Hematopoietic multipotent progenitor cell treated with erythropoietin and hydrocortisone succinate and interleukin-3 and kit ligand, for 8 days (in vitro differentiated cells): ENCODE measurements at regions not wholly inside any gene's neighbourhood (a gene's known extent, or its start where the extent isn't known, plus 50 kb on each side); places are given as distances from the start of the nearest gene placed in this dataset.
A peak's percentile ranks its signal among the peaks of the same experiment; 100 is the strongest.
"Not testable (repeated sequence)": the region's sequence is repeated elsewhere in the genome, so short reads cannot be mapped to it uniquely, and the experiment has no call there.

Source experiments
- DNase-seq: peaks from one replicate; pipeline ENCODE4 v3.0.0-alpha.2; 2015

DNA sequence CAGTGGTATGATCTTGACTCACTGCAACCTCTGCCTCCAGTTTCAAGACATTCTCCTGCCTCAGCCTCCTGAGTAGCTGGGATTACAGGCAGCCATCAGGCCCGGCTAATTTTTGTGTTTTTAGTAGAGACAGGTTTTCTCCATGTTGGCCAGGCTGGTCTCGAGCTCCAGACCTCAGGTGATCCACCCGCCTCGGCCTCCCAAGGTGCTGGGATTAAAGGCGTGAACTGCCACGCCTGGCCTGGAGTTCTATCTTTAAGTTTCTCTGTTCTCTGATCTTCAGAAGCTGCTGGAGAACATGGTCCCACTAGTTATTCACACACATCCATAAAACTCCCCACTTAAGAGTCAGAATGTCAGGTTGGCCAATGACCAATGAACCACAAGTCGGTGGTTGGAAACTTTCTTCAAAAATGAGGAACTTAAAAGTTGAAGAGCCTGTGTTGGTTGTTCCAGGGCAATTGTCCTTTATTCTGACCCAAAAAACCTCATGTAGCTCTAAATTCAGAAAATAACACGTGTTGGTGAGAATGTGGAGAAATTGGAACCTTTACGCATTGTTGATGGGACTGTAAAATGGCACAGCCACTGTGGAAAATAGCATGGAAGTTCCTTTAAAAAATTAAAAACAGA lies 55.9 kb upstream of the PIK3CB start:
- DNase-seq: peak; percentile 79

DNA sequence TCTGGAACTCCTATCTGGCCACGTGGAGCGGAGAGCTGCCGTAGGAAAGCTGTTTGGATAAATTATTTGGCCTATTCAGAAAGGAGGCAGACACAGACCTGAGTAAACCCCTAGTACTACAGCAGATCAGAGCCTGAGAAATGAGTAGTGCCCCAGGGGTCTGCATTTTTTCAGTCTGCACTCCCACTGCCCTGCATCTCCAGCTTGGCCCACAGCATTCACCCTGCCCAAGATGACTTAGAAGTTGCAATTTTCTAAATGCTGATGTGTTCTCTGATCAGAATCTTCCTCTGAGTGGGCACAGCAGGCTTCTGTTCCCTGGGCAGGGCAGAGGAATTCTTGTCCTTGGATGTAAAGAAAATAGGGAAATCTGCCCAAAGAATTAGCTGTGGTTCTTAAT lies 55.1 kb upstream of the PIK3CB start:
- DNase-seq: no peak

DNA sequence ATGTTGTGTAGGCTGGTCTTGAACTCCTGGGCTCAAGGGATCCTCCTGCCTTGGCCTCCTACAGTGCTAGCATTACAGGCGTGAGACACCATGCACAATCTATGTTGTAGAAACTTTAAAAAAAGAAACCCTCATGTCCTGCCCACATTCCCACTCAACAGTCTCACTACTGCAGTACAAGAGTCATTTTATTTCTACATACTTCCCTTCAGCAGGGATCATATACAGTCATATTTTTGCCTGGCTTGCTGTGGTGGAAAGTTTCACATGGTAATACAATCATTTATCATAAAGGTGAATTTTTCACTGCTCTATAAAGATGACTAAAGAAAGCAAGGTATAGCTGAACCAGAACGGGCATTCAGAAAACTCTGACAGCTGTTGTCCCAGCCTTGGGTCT lies 53.8 kb upstream of the PIK3CB start:
- no peak for DNase-seq

DNA sequence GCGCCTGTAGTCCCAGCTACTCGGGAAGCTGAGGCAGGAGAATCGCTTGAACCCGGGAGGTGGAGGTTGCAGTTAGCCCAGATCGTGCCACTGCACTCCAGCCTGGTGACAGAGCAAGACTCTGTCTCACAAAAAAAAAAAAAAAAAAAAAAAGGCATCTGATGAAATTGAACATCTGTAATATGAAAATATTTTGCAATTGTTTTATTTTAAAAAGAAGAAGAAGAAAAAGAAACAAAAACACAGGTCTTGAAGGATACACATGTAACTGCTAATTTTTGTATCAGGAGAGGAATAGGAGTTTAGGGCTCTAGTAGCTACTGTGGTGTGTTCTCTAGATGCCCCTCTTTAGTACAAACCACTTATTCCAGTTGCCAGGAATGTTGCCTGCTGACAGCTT lies 51.4 kb upstream of the PIK3CB start:
- DNase-seq: not testable (repeated sequence)
